GM19023 (cell line): ENCODE measurements at regions not wholly inside any gene's neighbourhood (a gene's known extent, or its start where the extent isn't known, plus 50 kb on each side); places are given as distances from the start of the nearest gene placed in this dataset.
"Not testable (repeated sequence)": the region's sequence is repeated elsewhere in the genome, so short reads cannot be mapped to it uniquely, and the experiment has no call there.

ENCODE experiments used
- ATAC-seq: cut with Tn5 transposase; IDR thresholded peaks from one replicate; pipeline ENCODE4 v1.9.1; 2021; ENCODE audit warnings: mild to moderate bottlenecking, moderate library complexity; ENCODE audit not compliant: unreplicated experiment

DNA sequence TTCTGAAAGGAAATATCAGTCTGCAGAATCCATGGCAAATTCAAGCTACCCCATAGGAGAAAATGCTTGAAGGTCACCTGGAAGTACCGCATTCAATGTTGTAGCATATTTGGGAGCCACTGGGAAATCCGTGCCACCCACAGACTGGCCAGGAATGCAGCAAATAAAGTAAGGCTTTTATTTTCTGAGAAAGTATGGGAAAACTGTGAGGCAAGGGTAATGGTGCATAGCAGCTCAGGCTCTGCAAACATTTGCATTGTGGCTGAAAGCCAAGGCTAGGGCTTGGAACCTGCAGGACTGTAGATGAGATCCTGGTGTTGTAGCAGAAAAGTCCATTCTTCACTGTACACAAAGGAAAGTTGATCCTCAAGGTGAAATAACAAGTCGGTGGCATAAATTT is 450.9 kb upstream of the NR3C2 start:
- no peak for ATAC-seq

DNA sequence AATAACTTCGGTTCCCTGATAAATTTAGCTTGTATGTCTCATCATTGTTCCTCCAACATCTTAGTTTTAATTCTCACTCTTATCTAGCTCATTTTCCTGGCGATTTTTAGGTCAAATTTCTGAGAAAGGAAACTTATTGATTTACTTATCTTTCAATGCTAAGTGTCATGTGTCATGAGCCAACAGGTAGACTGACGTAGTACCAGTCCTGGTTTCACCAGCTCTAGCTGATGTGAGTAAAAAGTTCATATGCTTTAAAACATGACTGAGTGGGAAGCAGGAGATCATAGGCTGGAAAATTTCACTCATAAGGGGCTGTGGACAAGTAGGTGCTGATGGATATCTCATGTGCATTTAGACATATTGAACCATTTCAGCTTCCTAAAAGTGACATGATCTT is 441.7 kb upstream of the NR3C2 start:
- ATAC-seq = no peak

DNA sequence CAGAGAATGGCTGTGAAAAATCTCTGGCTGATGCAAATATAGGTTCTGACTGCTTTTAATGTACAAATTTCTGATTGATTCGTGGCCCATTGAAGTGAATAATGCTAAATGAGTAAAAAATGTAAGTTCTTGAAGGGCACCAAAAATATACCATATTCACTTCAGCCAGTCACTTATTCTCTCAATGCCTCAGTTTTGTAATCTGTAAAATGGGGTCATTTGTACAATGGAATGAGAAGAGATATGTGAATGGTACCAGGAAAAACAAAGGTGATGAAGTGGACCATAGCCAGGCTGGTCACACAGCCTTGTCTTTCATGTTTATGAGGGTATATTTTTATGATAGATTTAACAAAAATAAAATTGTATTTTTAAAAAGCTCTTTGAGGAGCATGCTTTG is 441.2 kb upstream of the NR3C2 start:
- no peak for ATAC-seq

DNA sequence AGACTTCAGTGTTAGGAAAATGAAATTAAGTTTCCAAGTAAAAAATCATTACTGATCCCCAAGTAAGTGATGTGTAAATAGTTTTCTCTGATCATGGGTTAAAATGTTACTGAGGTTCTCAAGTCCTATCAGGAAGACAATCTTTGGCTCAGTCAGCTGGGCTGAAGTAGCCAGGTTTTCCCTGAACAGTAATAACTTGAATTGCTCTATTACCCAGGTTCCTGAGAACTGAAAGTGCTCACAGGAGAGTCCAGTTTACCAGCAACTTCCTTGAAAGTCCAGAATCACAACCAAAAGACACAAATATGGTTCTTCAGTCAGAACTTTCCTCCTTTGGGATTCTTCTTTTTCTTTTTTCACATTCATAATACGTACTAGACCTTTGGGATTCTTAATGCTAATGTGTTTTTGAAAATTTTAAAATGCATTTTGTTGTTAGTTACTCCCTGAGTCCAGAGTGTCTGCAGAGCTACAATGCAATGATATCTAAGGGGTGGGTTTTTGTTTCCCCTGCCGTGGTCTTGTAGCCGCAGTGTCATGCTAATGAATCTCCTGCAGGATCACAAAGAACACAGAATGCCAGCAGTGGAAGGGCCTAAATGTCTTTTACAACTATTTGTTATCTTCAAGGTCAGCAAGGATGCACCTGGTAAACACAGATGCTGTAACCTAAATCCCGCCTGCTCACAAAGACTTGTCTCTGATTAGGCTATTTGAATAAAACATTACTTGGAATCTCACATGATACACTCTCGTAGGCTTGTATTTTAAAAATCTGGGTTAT is 439.8 kb upstream of the NR3C2 start:
- ATAC-seq = no peak

DNA sequence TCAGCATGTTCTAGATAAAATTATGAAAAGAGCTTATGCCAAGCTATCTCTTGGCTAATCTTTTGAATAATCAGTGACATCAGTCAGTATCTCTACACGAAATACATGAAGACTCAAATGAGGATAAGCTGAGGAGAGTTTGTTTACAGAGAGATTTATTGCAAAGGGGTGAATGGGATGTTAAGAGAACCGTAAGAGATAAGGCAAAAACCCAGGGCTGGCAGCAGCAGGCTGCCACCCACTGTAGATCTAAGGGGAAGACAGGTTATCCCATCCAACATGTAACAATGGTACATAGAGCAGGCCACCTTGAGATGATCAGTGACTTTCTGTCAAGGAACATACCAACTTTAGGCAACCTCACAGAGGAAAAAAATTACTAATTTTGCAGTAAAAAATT is 432.1 kb upstream of the NR3C2 start:
- no peak for ATAC-seq

DNA sequence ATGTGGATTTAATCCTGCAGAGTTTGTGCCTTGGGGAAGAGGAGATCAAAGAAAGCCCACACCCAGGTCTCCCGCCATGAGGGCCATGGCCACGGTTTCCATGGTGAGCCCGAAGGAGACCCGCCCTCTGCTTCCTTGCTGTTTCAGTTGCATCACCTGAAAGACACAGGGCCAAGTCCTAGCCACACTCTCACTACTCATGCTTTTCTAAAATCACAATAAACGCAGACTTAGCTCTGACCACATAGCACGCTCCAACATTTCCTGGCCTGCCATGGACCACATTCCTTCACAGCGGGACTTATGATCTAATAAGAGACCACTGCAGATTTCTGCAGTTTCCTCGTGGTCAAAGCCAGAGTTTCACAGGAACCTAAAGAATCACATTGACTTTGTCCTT is 426.0 kb upstream of the NR3C2 start:
- ATAC-seq = no peak

DNA sequence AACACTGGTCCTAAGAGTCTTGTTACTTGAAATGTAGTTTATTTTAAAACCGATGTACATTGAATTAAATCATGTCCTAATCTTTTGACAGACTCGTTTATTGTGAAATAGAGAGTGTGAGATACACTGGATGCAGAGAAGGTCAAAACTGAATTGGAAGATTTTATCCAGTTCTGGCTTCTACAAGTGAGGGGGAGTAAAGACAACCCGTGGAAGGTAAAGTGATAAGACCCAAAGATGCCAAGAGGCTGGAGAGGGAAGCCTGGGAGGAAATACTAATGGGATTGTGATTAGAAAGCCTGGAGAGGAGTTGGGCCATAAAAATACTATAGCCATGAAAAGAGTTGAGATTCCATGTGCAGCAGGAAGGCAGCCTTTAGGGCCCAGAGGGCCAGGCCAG is 424.5 kb upstream of the NR3C2 start:
- no peak for ATAC-seq

DNA sequence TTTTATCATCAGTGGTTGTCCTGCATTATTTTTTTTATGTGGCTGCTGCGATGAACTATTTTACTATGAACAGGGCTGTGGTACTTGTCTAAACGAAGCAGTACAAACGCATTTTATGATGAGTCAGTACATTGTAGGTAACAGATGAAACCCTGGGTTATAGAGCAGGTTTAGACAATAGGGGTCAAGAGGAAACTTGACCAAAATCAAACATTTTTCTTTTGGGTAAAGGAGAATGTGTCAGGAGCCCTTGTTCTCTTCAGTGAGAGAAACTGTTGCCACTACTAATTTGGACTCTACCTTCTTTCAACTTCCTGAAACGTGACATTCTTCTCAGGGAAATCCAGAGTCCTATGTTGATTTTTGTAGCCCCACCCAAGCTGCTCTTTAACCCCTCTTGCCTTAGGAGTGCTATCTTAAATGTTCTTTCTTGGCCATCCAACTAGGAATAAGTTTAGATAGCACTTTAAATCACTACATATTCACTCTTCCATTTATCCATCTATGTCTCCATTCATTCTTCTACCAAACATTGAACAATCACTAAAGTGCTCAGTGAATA is 415.8 kb upstream of the NR3C2 start:
- ATAC-seq = no peak

DNA sequence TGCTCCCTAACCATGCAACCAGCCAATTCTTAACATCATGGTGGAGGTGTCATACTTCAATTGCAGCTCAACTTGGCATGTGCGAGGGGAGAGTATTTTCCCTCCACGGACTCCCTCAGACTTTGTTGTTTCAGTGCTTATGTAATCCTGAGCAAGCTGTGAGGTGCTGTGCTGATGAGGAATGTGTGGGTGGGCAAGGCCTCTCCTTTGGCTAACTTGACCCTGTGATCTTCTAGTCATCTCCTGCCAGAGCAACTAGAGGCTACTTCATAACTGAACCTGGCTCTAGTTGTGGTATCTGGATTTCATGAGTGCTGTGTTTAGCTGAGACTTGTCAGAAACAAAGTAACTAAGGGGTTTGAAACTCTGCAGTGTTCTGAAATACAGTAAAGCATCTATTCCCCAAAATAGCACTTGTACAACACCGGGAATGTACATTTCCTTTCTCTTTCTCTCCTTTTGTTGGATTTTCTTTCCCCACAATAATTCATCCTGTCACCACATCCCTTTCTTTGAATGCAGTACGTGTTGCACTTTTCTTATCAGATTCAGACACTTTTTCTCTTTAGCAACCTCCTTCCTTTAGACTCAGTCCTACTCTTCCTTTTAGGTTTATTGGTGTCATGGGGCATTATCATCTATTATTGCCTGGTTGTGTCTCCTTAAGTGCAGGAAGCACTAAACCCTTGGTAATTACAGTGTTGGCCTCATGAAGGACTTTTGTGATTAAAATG is 415.2 kb upstream of the NR3C2 start:
- no peak for ATAC-seq

DNA sequence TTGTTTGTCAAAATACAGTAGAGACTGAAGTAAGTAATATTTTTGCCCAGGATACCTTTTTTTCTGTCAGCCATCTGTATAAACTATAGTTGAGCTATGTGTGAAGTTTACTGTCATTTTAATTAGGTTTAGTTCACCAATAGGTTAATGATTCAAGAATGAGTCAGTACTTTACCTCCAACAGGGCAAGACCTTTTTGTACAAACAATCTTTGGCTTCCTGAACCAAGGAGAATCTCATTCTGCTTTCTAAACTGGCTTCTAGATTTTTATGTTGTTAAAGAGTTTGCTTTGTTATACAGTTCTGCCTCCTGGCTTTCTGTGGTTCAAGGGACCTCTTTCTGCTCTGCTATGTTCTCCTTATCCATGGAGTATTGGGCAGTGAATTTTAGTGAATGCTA is 412.0 kb upstream of the NR3C2 start:
- ATAC-seq = no peak

DNA sequence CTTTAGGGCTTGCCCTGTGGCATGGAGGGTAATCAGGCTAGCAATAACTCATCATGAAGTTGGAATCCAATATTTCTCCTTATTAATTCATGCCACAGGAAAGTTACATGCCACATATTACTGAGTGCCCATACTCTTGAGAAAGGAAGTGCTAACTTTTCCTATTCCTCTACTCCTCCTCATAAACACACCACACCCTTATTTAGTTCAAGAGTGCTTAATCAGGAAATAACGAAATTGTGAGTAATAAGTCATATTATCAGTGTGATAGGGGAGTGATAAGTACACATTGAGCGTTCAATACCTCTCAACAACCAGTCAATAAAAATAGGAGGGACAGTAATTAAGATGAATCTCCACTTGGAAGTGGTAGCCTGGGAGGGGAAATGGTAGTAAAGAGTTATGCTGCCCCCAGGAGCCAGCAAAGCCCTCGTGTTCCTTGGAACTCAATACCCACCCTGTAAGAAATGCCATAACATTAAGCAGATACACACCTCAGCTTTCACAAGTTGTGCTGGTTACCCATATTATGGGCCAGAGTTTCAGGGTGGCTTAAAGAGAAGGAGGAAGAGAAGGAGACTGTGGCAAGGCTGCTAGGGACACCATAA is 410.0 kb upstream of the NR3C2 start:
- ATAC-seq = no peak

DNA sequence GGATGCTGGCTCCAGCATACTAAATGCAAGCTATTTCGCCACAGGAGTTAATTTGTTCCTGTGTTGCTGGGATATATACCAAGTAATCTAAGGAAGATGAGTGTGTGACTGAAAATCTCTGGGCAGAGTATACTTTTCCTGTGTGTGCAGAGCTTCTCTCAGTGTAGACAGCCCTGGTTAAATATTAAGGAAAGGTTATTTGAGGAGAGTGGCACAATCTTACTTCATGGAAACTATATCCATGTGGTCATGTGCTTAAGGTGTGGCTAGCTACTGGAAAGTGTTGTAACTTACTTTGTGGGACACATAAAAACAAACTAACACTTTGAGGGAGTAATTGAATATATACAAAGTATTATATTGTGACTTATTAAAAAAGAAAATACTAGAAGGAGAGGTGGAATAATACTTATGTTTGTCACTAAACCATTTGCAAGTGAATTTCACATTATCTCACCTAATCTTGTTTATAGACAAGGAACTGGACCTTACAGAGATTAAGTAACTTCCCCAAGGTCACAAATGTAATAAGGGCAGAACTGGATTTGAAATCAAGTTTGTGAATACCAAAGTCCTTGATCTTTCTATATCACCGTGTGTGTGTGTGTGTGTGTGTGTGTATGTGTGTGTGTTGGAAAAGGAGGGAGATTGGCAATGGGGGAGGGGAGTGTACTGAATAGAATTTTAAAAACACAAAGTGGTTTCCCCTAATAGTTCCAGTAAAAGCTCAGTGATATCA is 408.2 kb upstream of the NR3C2 start:
- no peak for ATAC-seq

DNA sequence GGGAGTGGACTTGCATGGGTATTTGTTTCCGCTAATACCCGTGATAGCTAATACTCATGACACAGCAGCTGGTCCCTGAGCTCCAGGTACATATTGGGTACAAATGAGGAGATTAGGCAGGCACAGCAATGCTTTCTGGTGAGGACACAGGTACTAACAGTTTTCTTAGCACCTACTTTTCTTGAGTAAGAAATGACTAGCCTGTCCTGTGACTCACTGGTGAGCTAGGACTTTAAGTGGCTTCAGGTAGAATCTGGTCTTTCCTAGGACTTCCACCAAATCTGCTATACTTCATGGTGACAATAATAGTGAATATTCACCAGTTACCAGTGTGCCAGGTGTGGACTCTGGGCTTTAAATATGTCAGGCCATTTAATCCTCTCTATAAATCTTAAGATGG is 407.4 kb upstream of the NR3C2 start:
- ATAC-seq = no peak

DNA sequence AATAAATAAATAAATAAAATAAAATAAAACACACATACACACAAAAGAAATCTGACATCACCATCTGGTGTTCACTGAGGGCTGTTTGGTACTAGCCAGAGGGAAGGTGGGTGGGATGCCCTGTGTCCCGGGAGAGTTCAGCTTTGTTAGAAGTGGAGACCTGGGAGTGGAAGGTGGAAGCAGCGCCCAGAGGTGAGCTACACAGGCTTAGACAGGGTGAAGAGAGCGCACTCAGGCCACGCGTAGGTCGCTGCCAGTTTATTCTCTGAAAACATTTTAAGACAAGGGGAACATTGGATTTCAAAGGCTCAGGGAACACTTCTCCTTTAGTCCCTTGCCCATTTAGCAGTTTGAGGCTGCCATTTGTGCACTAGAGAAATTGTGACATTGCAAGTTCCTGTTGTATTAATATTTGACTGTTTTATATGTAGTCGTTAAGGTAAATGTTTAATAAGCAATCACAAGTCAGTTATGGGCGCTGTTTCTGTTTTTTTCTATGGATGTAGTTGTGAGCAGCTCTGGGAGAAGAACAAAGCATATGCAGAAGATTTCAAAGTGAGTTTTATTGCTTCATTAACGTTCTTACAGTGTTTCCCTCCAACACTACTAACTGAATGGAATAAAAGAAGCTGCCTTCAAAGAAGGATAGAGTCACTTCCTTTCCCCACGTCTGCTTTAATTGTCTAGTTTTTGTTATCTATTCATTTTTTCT is 405.5 kb upstream of the NR3C2 start:
- no peak for ATAC-seq

DNA sequence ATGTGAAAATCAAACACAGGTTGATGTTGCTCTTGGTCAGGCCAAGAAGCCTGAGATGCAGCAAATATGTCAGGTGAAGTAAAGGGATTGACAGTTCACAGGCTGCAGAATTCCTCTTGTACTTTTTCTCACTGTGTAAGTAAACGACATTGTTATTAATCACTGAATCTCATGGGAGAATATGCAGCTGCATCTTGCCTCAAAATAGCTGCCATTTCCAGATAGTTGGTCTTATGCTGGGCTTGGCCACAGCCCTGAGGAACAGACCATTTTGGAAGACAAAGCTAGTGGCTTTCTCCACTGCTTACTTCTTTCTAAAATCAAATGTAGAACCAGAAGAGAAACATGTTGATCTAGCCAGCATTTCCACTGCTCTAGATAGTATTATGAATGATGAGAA is 403.4 kb upstream of the NR3C2 start:
- ATAC-seq = no peak

DNA sequence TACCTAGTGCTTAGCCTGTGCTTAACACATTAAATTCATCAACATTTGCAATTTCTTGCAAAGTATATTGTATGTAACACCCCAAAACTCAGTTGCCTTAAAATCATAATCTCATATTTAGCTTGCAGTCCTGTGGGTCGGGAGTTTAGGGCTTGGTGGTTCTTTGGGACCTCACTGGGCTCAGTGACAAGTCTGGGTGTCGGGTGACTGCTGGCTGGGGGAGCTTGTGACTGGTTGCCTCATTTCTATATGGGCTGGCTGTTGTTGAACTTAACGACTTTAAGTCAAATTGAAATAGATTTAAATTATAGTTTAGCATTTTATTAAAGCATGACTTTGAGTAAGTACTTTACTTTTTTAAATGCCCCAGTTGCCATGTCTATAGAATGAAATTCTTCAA is 401.4 kb upstream of the NR3C2 start:
- ATAC-seq = no peak

DNA sequence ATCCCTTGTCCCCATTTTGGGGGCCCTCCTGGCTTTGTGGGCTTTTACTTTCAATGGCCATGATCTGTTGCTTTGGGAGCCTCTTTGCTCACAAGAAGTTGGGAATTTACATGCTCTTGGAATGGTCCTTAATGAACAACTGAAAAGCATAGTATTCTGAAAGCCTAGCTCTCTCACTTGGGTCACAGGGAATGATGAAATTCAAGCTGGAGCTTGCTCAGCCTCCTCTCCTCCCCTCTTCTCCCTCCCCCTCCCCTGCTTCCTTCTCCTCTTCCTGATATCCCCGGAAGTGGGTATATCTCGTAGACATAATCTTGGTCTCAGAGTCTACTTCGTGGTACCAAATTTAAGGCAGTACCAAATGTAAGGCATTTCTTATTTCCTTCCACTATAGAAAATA is 400.6 kb upstream of the NR3C2 start:
- ATAC-seq = no peak

DNA sequence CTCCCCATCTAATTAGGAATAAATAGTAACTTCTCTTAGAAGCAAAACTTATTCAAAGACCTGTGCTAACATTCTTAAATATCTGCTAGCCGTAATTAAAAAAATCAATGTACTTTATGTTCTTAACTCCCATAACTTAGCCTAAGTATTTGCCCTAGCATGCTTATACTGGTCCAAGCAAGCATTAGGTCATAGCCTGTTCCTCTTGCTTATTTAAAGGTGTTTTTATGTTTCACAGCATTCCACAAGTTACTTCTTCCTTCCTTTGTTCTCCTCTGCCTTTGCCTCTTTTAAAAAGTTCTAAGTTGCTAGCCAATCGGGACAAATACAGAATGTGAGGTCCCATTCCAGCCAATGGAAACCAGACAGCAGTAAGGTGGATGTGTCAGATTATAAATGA is 395.4 kb upstream of the NR3C2 start:
- not testable (repeated sequence) for ATAC-seq

DNA sequence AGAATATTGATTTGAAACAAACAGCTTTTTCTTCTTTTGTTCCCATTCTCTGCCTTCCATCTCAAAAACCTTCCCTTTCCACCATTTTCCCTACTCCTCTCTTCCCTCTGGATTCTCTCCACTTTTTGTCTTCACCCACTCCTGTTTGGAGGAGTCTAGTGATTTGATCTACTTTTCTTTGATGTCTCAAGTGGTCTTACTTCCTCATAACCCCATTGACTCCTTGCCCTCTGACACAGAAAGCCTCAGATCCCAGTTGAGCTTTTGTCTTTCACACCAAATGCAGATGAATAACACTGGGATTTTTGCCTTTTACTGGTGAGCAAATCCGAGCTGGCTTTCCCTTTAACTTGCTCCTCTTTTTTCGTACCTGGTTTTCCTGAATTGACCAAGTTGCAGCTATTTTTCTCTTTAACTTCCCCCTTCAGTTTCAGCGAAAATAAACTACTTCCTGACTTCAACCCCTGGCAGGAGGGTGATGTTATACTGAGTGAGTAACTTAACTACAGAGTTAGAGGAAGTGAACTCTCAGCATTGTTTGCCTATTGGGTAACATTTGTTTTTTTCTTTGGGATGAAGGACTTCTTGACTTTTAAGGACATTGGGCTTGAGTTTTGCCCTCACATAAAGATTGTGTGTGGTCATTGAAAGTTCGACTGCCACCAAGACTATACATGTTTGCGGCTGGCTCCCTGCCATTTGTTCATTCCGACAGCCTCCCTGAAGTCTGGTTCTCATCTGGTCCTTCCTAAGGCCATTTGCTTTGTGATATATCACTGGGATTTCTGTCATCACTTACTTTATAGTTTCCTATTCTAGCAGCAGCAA is 392.8 kb upstream of the NR3C2 start:
- ATAC-seq = no peak

DNA sequence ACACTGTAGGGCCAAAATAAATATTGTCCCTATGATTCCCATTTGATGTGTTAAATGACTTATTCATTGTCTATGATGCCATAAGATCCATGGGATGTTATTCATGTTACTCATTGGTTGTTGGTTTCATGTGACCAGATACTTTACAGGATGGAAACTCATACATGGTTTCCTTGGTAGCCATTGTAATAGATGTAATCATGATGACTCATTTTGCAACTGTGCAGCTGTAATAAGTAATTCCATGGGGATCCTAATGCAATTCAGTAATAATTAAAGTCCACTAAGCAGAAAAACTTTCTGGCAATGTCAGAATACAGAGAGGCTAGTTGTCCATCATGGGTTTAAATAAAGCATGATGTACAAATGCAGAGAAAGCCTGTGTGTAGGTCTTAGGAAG is 389.7 kb upstream of the NR3C2 start:
- ATAC-seq = no peak
